SK-N-SH (cell line): ENCODE measurements at regions not wholly inside any gene's neighbourhood (a gene's known extent, or its start where the extent isn't known, plus 50 kb on each side); places are given as distances from the start of the nearest gene placed in this dataset.

ENCODE experiments used
- CTCF ChIA-PET: fragments of 300-600, 350-600 bp; formaldehyde crosslinking; extraction: SDS; loops from one replicate; lab custom pipeline; 2021; lab: Yijun Ruan, JAX
- POLR2A ChIA-PET: fragments of 350-600 bp; sonication (Branson Sonifier 250); formaldehyde crosslinking; extraction: SDS; loops from one replicate; lab custom pipeline; 2020; ENCODE audit warnings: antibody characterized with exemption, inconsistent platforms; lab: Yijun Ruan, JAX
- DNase-seq: peaks from one replicate; pipeline ENCODE4 v3.0.0; 2012
- H2AFZ ChIP-seq: fragments of 200-600 bp; sonication (generic); 2 replicates; pipeline ENCODE4 v1.8.1; 2016; ENCODE audit warnings: antibody characterized with exemption, mild to moderate bottlenecking, low read depth
- H3F3A ChIP-seq: fragments of 200-600 bp; sonication (generic); replicated peaks from 2 replicates; pipeline ENCODE3; 2016; ENCODE audit warnings: antibody characterized with exemption, mild to moderate bottlenecking; ENCODE audit not compliant: insufficient read depth
- H3K27ac ChIP-seq, 2 experiments: fragments of 200-500 bp in 1 of 2; fragments of 200-600 bp in 1 of 2; sonication (Bioruptor generic) in 1 of 2; sonication (generic), shearing (Covaris generic) in 1 of 2; 2 replicates each; pipeline versions ENCODE4 v1.5.1 to v1.6.1; 2014 to 2016; ENCODE audit warnings: low read depth in 2 of 2, inconsistent platforms in 1 of 2, low read length in 1 of 2, mild to moderate bottlenecking in 1 of 2, mixed read lengths in 1 of 2
- H3K27me3 ChIP-seq: fragments of 200-600 bp; sonication (generic), shearing (Covaris generic); 2 replicates; pipeline ENCODE4 v1.6.1; 2016; ENCODE audit warnings: mixed run types; ENCODE audit not compliant: insufficient read depth
- H3K36me3 ChIP-seq, 2 experiments: fragments of 200-500 bp in 1 of 2; fragments of 200-600 bp in 1 of 2; sonication (Bioruptor generic) in 1 of 2; sonication (generic) in 1 of 2; replicated peaks in 1 of 2; 2 replicates each; pipeline versions ENCODE3 to v1.5.1; 2014 to 2016; ENCODE audit warnings: low read length in 1 of 2, mild to moderate bottlenecking in 1 of 2; ENCODE audit not compliant: insufficient read depth in 2 of 2, control insufficient read depth in 1 of 2
- H3K4me1 ChIP-seq, 2 experiments: fragments of 200-500 bp in 1 of 2; fragments of 200-600 bp in 1 of 2; sonication (Bioruptor generic) in 1 of 2; sonication (generic), shearing (Covaris generic) in 1 of 2; 2 replicates each; pipeline versions ENCODE4 v1.5.1 to v1.6.1; 2014 to 2016; ENCODE audit warnings: low read depth in 1 of 2, low read length in 1 of 2, mixed run types in 1 of 2; ENCODE audit not compliant: insufficient read depth in 2 of 2, control insufficient read depth in 1 of 2
- H3K4me2 ChIP-seq: fragments of 200-600 bp; sonication (generic), shearing (Covaris generic); 2 replicates; pipeline ENCODE4 v1.6.1; 2017; ENCODE audit warnings: mixed run types
- H3K4me3 ChIP-seq, 2 experiments: fragments of 200-500 bp in 1 of 2; fragments of 200-600 bp in 1 of 2; sonication (Bioruptor generic) in 1 of 2; sonication (generic), shearing (Covaris generic) in 1 of 2; 2 replicates each; pipeline versions ENCODE4 v1.5.1 to v1.8.1; 2014 to 2016; ENCODE audit warnings: low read depth in 2 of 2, inconsistent platforms in 1 of 2, low read length in 1 of 2, mild to moderate bottlenecking in 1 of 2, mixed read lengths in 1 of 2, moderate library complexity in 1 of 2
- H3K79me2 ChIP-seq: fragments of 200-600 bp; sonication (generic); 2 replicates; pipeline ENCODE4 v1.8.1; 2017; ENCODE audit warnings: mild to moderate bottlenecking; ENCODE audit not compliant: insufficient read depth
- H3K9ac ChIP-seq: fragments of 200-600 bp; sonication (generic); 2 replicates; pipeline ENCODE4 v1.6.1; 2017; ENCODE audit warnings: mixed run types
- H3K9me2 ChIP-seq: fragments of 200-600 bp; sonication (generic); 2 replicates; pipeline ENCODE4 v1.6.1; 2017; ENCODE audit warnings: mixed run types
- H3K9me3 ChIP-seq: fragments of 200-600 bp; sonication (generic); 2 replicates; pipeline ENCODE4 v1.6.1; 2017; ENCODE audit warnings: mixed run types, mild to moderate bottlenecking, moderate library complexity
- H4K20me1 ChIP-seq: fragments of 200-600 bp; sonication (generic); 2 replicates; pipeline ENCODE4 v1.6.1; 2017; ENCODE audit warnings: mild to moderate bottlenecking, mixed run types; ENCODE audit not compliant: insufficient read depth
- CTCF ChIP-seq: fragments of 200-600 bp; sonication (generic); IDR thresholded peaks from 2 replicates; pipeline ENCODE4 v1.6.1; 2017; ENCODE audit warnings: antibody characterized with exemption, mild to moderate bottlenecking, moderate library complexity
- ELF1 ChIP-seq: IDR thresholded peaks from 2 replicates; pipeline ENCODE4 v1.4.0; 2012
- EP300 ChIP-seq, 2 experiments: IDR thresholded peaks; 2 replicates each; pipeline versions ENCODE4 v1.4.0 to v1.6.1; 2012; ENCODE audit warnings: borderline replicate concordance in 1 of 2, low read depth in 1 of 2, low read length in 1 of 2
- FOXJ3 ChIP-seq: sonication (generic); formaldehyde crosslinking; IDR thresholded peaks from 2 replicates; pipeline ENCODE4 v1.5.1; 2020; ENCODE audit warnings: mild to moderate bottlenecking, missing genetic modification reagents
- FOXM1 ChIP-seq: IDR thresholded peaks from 2 replicates; pipeline ENCODE4 v1.4.0; 2012; ENCODE audit warnings: low read depth, mild to moderate bottlenecking
- GABPA ChIP-seq: IDR thresholded peaks from 2 replicates; pipeline ENCODE4 v1.4.0; 2012; ENCODE audit warnings: low read depth, mild to moderate bottlenecking
- GATA2 ChIP-seq: sonication (generic); formaldehyde crosslinking; IDR thresholded peaks from 2 replicates; pipeline ENCODE4 v1.5.0; 2020; ENCODE audit warnings: mild to moderate bottlenecking, missing genetic modification reagents
- IRF3 ChIP-seq: fragments of 150-350 bp; IDR thresholded peaks from 2 replicates; pipeline ENCODE4 v1.6.1; 2016; ENCODE audit warnings: mild to moderate bottlenecking, low read depth, low read length
- MEF2A ChIP-seq: IDR thresholded peaks from 2 replicates; pipeline ENCODE4 v1.4.0; 2012; ENCODE audit warnings: low read depth, borderline replicate concordance
- MXI1 ChIP-seq: IDR thresholded peaks from 2 replicates; pipeline ENCODE4 v1.6.1; 2012; ENCODE audit warnings: mild to moderate bottlenecking, low read depth, low read length, improper control_type of control experiment
- PBX3 ChIP-seq: IDR thresholded peaks from 2 replicates; pipeline ENCODE4; 2012
- RAD21 ChIP-seq: IDR thresholded peaks from 2 replicates; pipeline ENCODE4 v1.6.1; 2012; ENCODE audit warnings: mild to moderate bottlenecking, low read length
- RCOR1 ChIP-seq: fragments of 150-350 bp; IDR thresholded peaks from 2 replicates; pipeline ENCODE4 v1.6.1; 2017; ENCODE audit warnings: antibody characterized with exemption, low read length
- REST ChIP-seq: IDR thresholded peaks from 2 replicates; pipeline ENCODE4 v1.6.1; 2012; ENCODE audit warnings: mild to moderate bottlenecking, low read depth, low read length, moderate library complexity
- SMC3 ChIP-seq: IDR thresholded peaks from 2 replicates; pipeline ENCODE4 v1.6.1; 2012; ENCODE audit warnings: low read depth, low read length, improper control_type of control experiment
- USF2 ChIP-seq: fragments of 150-350 bp; IDR thresholded peaks from 2 replicates; pipeline ENCODE4 v1.6.1; 2017; ENCODE audit warnings: antibody characterized with exemption, low read length, low read depth, borderline replicate concordance
- whole genome bisulfite sequencing: methylation state at CpG from one replicate; pipeline ENCODE4 v1.1.6; 2017; ENCODE audit warnings: low lambda C conversion rate; 5-methylcytosine and 5-hydroxymethylcytosine counted together

- no peaks in the 10 kb centered on the region for H3K36me3 ChIP-seq
- POLR2A ChIA-PET: no interaction called here
- TF ChIP-seq EP300 (IDR thresholded peaks at IDR 0.05; ENCODE audit: borderline replicate concordance in 1 of 2, low read depth in 1 of 2, low read length in 1 of 2) (no peak), CTCF (peak; percentile 43), RCOR1 (no peak), GABPA (no peak), FOXM1 (no peak), MEF2A (no peak), IRF3 (no peak), MXI1 (no peak), SMC3 (peak; percentile 30; the same call in 1 of the 2 replicates), GATA2 (CRISPR knock-in tag) (no peak), PBX3 (no peak), REST (no peak), RAD21 (peak; percentile 60), ELF1 (no peak), FOXJ3 (no peak), USF2 (no peak)
- no peak overlapping the region for H3K27ac ChIP-seq
- CTCF ChIA-PET: interaction anchor here (0.7 to 1.8 kb wide), 3 partner anchors 18 to 730 kb away, joined by 3 to 10 read pairs (median 5); no protein-coding TSS in a partner anchor
- no peaks in the 10 kb centered on the region for H4K20me1 ChIP-seq
- H3F3A ChIP-seq: no peaks in the 10 kb centered on the region
- no peaks in the 10 kb centered on the region; the same call in 1 of the 2 replicates for H3K27me3 ChIP-seq
- no peaks in the 10 kb centered on the region for H3K79me2 ChIP-seq
- H3K4me2 ChIP-seq: no peak overlapping the region
- peak; percentile 12 for DNase-seq
- WGBS: 5% methylated on average over 7 of the region's 7 CpGs
- no peak overlapping the region for H2AFZ ChIP-seq
- no peaks in the 10 kb centered on the region for H3K9me2 ChIP-seq
- H3K9ac ChIP-seq: no peak overlapping the region
- no peaks in the 10 kb centered on the region for H3K9me3 ChIP-seq
- H3K4me3 ChIP-seq: peak overlapping the region in 1 of 2 experiments; percentile 44; a peak in 1 of 4 replicates
- no peaks in the 10 kb centered on the region for H3K4me1 ChIP-seq
These were observed 1135.7 kb upstream of the AGA start for GRCh38 chr4:178577933-178578332.
